Activated CD4-positive, alpha-beta memory T cell treated with anti-CD3 and anti-CD28 coated beads, Interleukin-2, amount 10 ng/mL, durations not matched to agents 7 days and 5 days (primary cell): ENCODE measurements at regions not wholly inside any gene's neighbourhood (a gene's known extent, or its start where the extent isn't known, plus 50 kb on each side); places are given as distances from the start of the nearest gene placed in this dataset.
"Not testable (repeated sequence)": the region's sequence is repeated elsewhere in the genome, so short reads cannot be mapped to it uniquely, and the experiment has no call there.

Experiments used
- CTCF ChIA-PET: fragments of 350-600 bp; sonication (Branson Sonifier 250); formaldehyde crosslinking; loops from one replicate; lab custom pipeline; 2021; ENCODE audit warnings: antibody characterized with exemption, inconsistent platforms; lab: Charles Lee
- POLR2A ChIA-PET: fragments of 350-600 bp; sonication (Branson Sonifier 250); formaldehyde crosslinking; loops from one replicate; lab custom pipeline; 2021; ENCODE audit warnings: antibody characterized with exemption; lab: Charles Lee
- DNase-seq: peaks from one replicate; pipeline ENCODE4 v3.0.0-alpha.2; 2020
- H3K27ac Mint-ChIP-seq: one replicate; pipeline ENCODE4 v1.8.0; 2021; ENCODE audit warnings: mild to moderate bottlenecking, mixed read lengths
- H3K27me3 Mint-ChIP-seq: one replicate; pipeline ENCODE4 v1.8.0; 2021; ENCODE audit warnings: mixed read lengths
- H3K36me3 Mint-ChIP-seq: one replicate; pipeline ENCODE4 v1.8.0; 2021; ENCODE audit warnings: low read depth, mixed read lengths
- H3K4me1 Mint-ChIP-seq: one replicate; pipeline ENCODE4 v1.8.0; 2021; ENCODE audit warnings: mixed read lengths
- H3K4me3 Mint-ChIP-seq: one replicate; pipeline ENCODE4 v1.8.0; 2021; ENCODE audit warnings: mild to moderate bottlenecking, mixed read lengths
- H3K9me3 Mint-ChIP-seq: one replicate; pipeline ENCODE4 v1.8.0; 2021; ENCODE audit warnings: mixed read lengths

- no peaks in the 10 kb centered on the region for H3K9me3 Mint-ChIP-seq
- H3K36me3 Mint-ChIP-seq, result no peaks in the 10 kb centered on the region
- DNase-seq, result no peak
- H3K4me1 Mint-ChIP-seq, result no peaks in the 10 kb centered on the region
- ChIA-PET POLR2A (no interaction called here), CTCF (no interaction called here)
- no peak overlapping the region for H3K27ac Mint-ChIP-seq
- no peak overlapping the region for H3K4me3 Mint-ChIP-seq
- no peaks in the 10 kb centered on the region for H3K27me3 Mint-ChIP-seq
Observed at GRCh38 chr12:23245186-23245585, 620.2 kb downstream of the ETNK1 start.

GRCh38 chr12:23253191-23253590 lies 628.2 kb downstream of the ETNK1 start:
- Mint-ChIP-seq H3K27ac (no peak overlapping the region), H3K27me3 (no peaks in the 10 kb centered on the region), H3K9me3 (peaks cover 2% of the 10 kb centered on the region), H3K36me3 (no peaks in the 10 kb centered on the region), H3K4me1 (no peaks in the 10 kb centered on the region), H3K4me3 (no peak overlapping the region)
- ChIA-PET POLR2A (no interaction called here), CTCF (no interaction called here)
- no peak for DNase-seq

GRCh38 chr12:23253910-23254309 lies 628.9 kb downstream of the ETNK1 start:
- H3K27ac Mint-ChIP-seq, H3K9me3 Mint-ChIP-seq, H3K36me3 Mint-ChIP-seq, POLR2A ChIA-PET, CTCF ChIA-PET, H3K27me3 Mint-ChIP-seq, H3K4me3 Mint-ChIP-seq, DNase-seq, H3K4me1 Mint-ChIP-seq: not testable (repeated sequence)

- POLR2A ChIA-PET, result no interaction called here
- no peaks in the 10 kb centered on the region for H3K4me1 Mint-ChIP-seq
- no peaks in the 10 kb centered on the region for H3K36me3 Mint-ChIP-seq
- H3K4me3 Mint-ChIP-seq, result no peak overlapping the region
- no peaks in the 10 kb centered on the region for H3K27me3 Mint-ChIP-seq
- peaks cover 3% of the 10 kb centered on the region for H3K9me3 Mint-ChIP-seq
- CTCF ChIA-PET, result no interaction called here
- no peak for DNase-seq
- H3K27ac Mint-ChIP-seq, result no peak overlapping the region
Observed at GRCh38 chr12:23259558-23259957, 634.6 kb downstream of the ETNK1 start.

GRCh38 chr12:23262670-23263069 lies 637.7 kb downstream of the ETNK1 start:
- CTCF ChIA-PET, result no interaction called here
- Mint-ChIP-seq H3K36me3 (no peaks in the 10 kb centered on the region), H3K27me3 (no peaks in the 10 kb centered on the region), H3K9me3 (peaks cover 3% of the 10 kb centered on the region), H3K4me1 (no peaks in the 10 kb centered on the region), H3K27ac (no peak overlapping the region), H3K4me3 (no peak overlapping the region)
- DNase-seq, result no peak
- POLR2A ChIA-PET, result no interaction called here

- CTCF ChIA-PET, result no interaction called here
- DNase-seq, result no peak
- POLR2A ChIA-PET, result no interaction called here
- H3K4me3 Mint-ChIP-seq, result no peak overlapping the region
- no peaks in the 10 kb centered on the region for H3K36me3 Mint-ChIP-seq
- H3K27me3 Mint-ChIP-seq, result no peaks in the 10 kb centered on the region
- no peaks in the 10 kb centered on the region for H3K4me1 Mint-ChIP-seq
- H3K9me3 Mint-ChIP-seq, result peaks cover 4% of the 10 kb centered on the region
- H3K27ac Mint-ChIP-seq, result no peak overlapping the region
Observed at GRCh38 chr12:23277831-23278230, 652.9 kb downstream of the ETNK1 start.

- ChIA-PET POLR2A (no interaction called here), CTCF (no interaction called here)
- Mint-ChIP-seq H3K36me3 (no peaks in the 10 kb centered on the region), H3K4me1 (no peaks in the 10 kb centered on the region), H3K9me3 (peaks cover 4% of the 10 kb centered on the region), H3K27me3 (no peaks in the 10 kb centered on the region), H3K4me3 (no peak overlapping the region), H3K27ac (no peak overlapping the region)
- DNase-seq, result no peak
Observed at GRCh38 chr12:23281295-23281694, 656.3 kb downstream of the ETNK1 start.

GRCh38 chr12:23282701-23283100 lies 657.7 kb downstream of the ETNK1 start:
- Mint-ChIP-seq H3K4me1 (no peaks in the 10 kb centered on the region), H3K27me3 (no peaks in the 10 kb centered on the region), H3K4me3 (no peak overlapping the region), H3K36me3 (no peaks in the 10 kb centered on the region), H3K9me3 (peaks cover 4% of the 10 kb centered on the region), H3K27ac (no peak overlapping the region)
- DNase-seq, result no peak
- ChIA-PET CTCF (no interaction called here), POLR2A (no interaction called here)

GRCh38 chr12:23285764-23286530 lies 661.0 kb downstream of the ETNK1 start:
- H3K36me3 Mint-ChIP-seq, POLR2A ChIA-PET, H3K4me3 Mint-ChIP-seq, CTCF ChIA-PET, H3K27me3 Mint-ChIP-seq, DNase-seq, H3K27ac Mint-ChIP-seq, H3K9me3 Mint-ChIP-seq, H3K4me1 Mint-ChIP-seq: not testable (repeated sequence)

- Mint-ChIP-seq H3K9me3 (peaks cover 4% of the 10 kb centered on the region), H3K4me3 (no peak overlapping the region), H3K27ac (no peak overlapping the region), H3K27me3 (no peaks in the 10 kb centered on the region), H3K36me3 (no peaks in the 10 kb centered on the region), H3K4me1 (no peaks in the 10 kb centered on the region)
- CTCF ChIA-PET, result no interaction called here
- POLR2A ChIA-PET, result no interaction called here
- DNase-seq, result no peak
Observed at GRCh38 chr12:23290627-23291330, 658.7 kb downstream of the SOX5 start.

GRCh38 chr12:23303220-23303619 lies 646.2 kb downstream of the SOX5 start:
- Mint-ChIP-seq H3K27me3 (no peaks in the 10 kb centered on the region), H3K4me1 (no peaks in the 10 kb centered on the region), H3K36me3 (no peaks in the 10 kb centered on the region), H3K4me3 (no peak overlapping the region), H3K9me3 (peaks cover 2% of the 10 kb centered on the region), H3K27ac (no peak overlapping the region)
- no peak for DNase-seq
- CTCF ChIA-PET, result interaction anchor here (1.2 kb wide), 1 partner anchor 13 kb away, joined by 3 read pairs; no protein-coding TSS in a partner anchor
- POLR2A ChIA-PET, result no interaction called here

- Mint-ChIP-seq H3K36me3 (no peaks in the 10 kb centered on the region), H3K4me3 (no peak overlapping the region), H3K9me3 (peaks cover 2% of the 10 kb centered on the region), H3K27ac (no peak overlapping the region), H3K27me3 (no peaks in the 10 kb centered on the region), H3K4me1 (no peaks in the 10 kb centered on the region)
- ChIA-PET CTCF (interaction anchor here (1.2 kb wide), 1 partner anchor 13 kb away, joined by 3 read pairs; no protein-coding TSS in a partner anchor), POLR2A (no interaction called here)
- DNase-seq, result no peak
Observed at GRCh38 chr12:23303821-23304220, 645.6 kb downstream of the SOX5 start.

GRCh38 chr12:23333938-23334337 lies 615.5 kb downstream of the SOX5 start:
- no peaks in the 10 kb centered on the region for H3K36me3 Mint-ChIP-seq
- ChIA-PET POLR2A (no interaction called here), CTCF (no interaction called here)
- H3K4me3 Mint-ChIP-seq, result no peak overlapping the region
- H3K27me3 Mint-ChIP-seq, result no peaks in the 10 kb centered on the region
- no peak overlapping the region for H3K27ac Mint-ChIP-seq
- no peaks in the 10 kb centered on the region for H3K4me1 Mint-ChIP-seq
- DNase-seq, result no peak
- no peaks in the 10 kb centered on the region for H3K9me3 Mint-ChIP-seq

- Mint-ChIP-seq H3K27me3 (no peaks in the 10 kb centered on the region), H3K27ac (no peak overlapping the region), H3K4me3 (no peak overlapping the region), H3K4me1 (no peaks in the 10 kb centered on the region), H3K9me3 (no peaks in the 10 kb centered on the region), H3K36me3 (no peaks in the 10 kb centered on the region)
- ChIA-PET CTCF (no interaction called here), POLR2A (no interaction called here)
- no peak for DNase-seq
Observed at GRCh38 chr12:23335593-23335992, 613.9 kb downstream of the SOX5 start.
